IPS DF 6.9 (cell line): ENCODE measurements at regions not wholly inside any gene's neighbourhood (a gene's known extent, or its start where the extent isn't known, plus 50 kb on each side); places are given as distances from the start of the nearest gene placed in this dataset.

Source experiments
- DNase-seq: peaks from one replicate; pipeline ENCODE4 v3.0.0-alpha.2; 2013; ENCODE audit warnings: low read depth, low spot score
- H3K27ac ChIP-seq: one replicate; pipeline ENCODE4 v1.5.1; 2013; ENCODE audit warnings: low read length, control low read depth
- H3K27me3 ChIP-seq: 2 replicates; pipeline ENCODE4 v1.6.1; 2013; ENCODE audit warnings: mild to moderate bottlenecking, low read length; ENCODE audit not compliant: control insufficient read depth, insufficient read depth
- H3K36me3 ChIP-seq: 2 replicates; pipeline ENCODE4 v1.6.1; 2013; ENCODE audit warnings: low read length; ENCODE audit not compliant: control insufficient read depth, insufficient read depth
- H3K4me1 ChIP-seq: 2 replicates; pipeline ENCODE4 v1.6.1; 2013; ENCODE audit warnings: low read length; ENCODE audit not compliant: control insufficient read depth, insufficient read depth
- H3K4me3 ChIP-seq: 2 replicates; pipeline ENCODE4 v1.5.1; 2013; ENCODE audit warnings: mild to moderate bottlenecking, low read length
- H3K9me3 ChIP-seq: 2 replicates; pipeline ENCODE4 v1.6.1; 2013; ENCODE audit warnings: low read length, inconsistent platforms; ENCODE audit not compliant: control insufficient read depth, insufficient read depth
- WGBS: extraction: QIAGEN DNeasy Blood & Tissue Kit; methylation state at CpG from one replicate; pipeline ENCODE4 v1.1.7; 2013; ENCODE audit warnings: mixed read lengths, missing lambda C conversion rate; ENCODE audit not compliant: insufficient read length, insufficient coverage; 5-methylcytosine and 5-hydroxymethylcytosine counted together

DNA sequence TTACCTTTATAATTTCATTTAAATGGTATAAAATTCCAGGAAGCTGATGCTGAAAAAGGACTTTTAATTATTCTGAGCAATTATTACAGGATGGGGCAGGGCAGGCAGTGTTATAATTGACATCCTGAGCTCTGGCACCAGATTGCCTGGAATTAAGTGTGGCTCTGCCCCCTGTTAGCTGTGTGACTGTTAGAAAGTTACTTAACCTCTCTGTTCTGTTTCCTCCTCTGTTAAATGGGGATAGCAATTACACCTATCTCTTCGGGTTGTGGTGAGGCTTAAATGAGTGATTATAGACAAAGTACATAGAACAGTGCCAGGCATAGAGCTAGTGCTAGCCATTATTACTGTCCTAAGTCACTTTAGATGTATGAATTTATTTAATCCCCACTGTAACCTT lies 327.3 kb downstream of the SMAD2 start:
- Histone ChIP-seq H3K27me3 (no peaks in the 10 kb centered on the region), H3K9me3 (no peaks in the 10 kb centered on the region), H3K27ac (no peak overlapping the region), H3K4me3 (no peak overlapping the region), H3K36me3 (no peaks in the 10 kb centered on the region), H3K4me1 (no peaks in the 10 kb centered on the region)
- no CpG with 5 or more reads among the region's 1 CpG for WGBS
- no peak for DNase-seq

DNA sequence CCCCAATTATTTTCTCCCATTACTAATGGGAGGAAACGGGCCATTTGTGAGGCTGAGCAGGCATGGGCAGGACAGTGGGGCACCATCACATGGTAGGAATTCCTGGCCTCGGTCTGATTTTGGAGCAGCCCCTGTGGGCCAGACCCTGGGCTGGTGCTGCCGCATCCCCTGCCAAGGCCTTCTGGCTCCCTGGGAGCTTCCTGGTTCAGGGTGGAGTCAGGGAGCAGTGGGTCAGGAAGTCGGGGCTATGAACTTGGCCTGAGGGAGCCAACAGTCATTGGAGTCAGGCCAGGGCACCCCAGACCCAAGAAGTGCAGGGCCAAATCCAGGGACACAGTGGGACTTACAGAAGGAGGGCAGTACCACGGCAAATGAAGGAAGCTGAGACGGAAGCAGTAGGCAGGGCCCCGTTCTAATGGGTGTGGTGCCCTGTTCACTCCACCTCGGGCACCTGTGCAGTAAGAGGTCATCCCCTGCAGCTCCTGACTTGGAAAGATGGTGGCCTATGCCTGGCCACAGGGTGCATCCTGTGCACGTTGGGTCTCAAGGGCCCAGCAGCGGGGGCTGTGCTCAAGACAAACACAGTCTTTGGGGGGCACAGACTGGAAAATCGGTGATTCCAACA lies 328.1 kb downstream of the SMAD2 start:
- Histone ChIP-seq H3K27ac (no peak overlapping the region), H3K27me3 (no peaks in the 10 kb centered on the region), H3K4me3 (no peak overlapping the region), H3K4me1 (no peaks in the 10 kb centered on the region), H3K9me3 (no peaks in the 10 kb centered on the region), H3K36me3 (no peaks in the 10 kb centered on the region)
- no peak for DNase-seq
- no CpG with 5 or more reads among the region's 11 CpGs for WGBS

DNA sequence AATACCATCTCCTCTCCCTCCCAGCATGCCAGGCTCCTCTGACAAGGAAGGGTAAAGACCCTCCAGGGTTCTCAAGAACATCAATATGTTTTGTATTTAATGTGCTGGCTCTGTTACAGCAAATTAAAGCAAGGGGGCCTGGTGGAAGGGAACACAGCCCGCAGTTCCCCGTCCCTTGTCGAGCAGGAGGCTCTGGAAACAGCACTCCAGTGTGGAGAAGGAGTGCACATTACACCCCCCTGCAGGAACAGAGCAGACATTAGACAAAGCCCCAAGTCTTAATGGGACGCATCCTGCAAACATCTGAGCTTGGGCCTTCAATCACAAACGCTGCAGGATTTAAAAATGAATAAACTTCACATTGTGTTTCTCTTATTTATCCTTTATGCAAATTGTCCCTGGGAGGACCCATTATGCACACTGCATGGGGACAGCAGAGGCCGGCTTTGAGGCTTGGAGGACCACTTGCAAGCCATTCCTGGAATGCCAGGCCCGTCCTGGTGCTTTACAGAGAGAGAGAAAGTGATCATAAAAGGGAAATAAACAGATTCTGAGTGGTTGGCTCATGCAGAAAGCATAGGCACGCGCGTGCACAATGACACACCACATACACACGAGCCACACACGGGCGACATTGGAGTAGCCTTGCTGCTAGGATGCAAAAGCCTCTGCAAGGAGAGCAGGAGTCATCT lies 328.7 kb downstream of the SMAD2 start:
- no peak for DNase-seq
- no peaks in the 10 kb centered on the region for H3K36me3 ChIP-seq
- H3K4me3 ChIP-seq, result no peak overlapping the region
- H3K4me1 ChIP-seq, result no peaks in the 10 kb centered on the region
- no CpG with 5 or more reads among the region's 13 CpGs for WGBS
- H3K27ac ChIP-seq, result no peak overlapping the region
- no peaks in the 10 kb centered on the region for H3K27me3 ChIP-seq
- H3K9me3 ChIP-seq, result no peaks in the 10 kb centered on the region

DNA sequence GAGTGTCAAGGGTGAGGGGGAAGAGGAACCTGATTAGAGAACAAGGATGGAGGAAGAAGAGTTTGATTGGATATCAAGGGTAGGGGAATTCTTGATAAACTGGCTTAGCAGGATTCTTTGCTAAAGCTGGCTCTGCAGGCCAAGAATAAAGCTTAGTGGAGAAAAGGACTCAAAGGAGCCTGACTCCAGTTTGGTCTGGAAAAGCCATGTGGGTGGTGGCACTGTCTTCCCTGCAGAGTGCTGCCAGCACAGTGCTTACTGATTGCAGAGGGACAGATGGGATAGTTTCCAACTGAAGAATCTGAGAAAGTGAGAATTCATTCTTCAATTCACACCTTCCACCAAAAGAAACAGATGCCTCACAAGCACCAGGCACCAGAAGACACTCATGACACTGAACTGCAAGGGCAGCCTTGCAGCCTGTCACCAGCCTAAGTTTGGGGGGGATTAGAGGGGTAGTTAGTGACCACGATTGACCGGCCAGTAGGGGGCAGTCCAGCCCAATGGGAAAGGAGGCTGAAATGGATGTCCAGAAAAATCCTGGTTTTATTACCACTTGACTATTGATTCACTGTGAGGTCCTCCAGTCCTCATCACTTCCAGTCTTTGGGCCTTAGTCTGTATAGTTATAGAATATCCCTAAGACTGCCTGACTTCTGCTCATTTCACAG lies 334.5 kb downstream of the SMAD2 start:
- WGBS, result no CpG with 5 or more reads among the region's 2 CpGs
- H3K4me1 ChIP-seq, result peaks cover 2% of the 10 kb centered on the region
- peak; percentile 43 for DNase-seq
- no peaks in the 10 kb centered on the region for H3K9me3 ChIP-seq
- H3K4me3 ChIP-seq, result no peak overlapping the region
- no peaks in the 10 kb centered on the region for H3K27me3 ChIP-seq
- no peak overlapping the region for H3K27ac ChIP-seq
- no peaks in the 10 kb centered on the region for H3K36me3 ChIP-seq

DNA sequence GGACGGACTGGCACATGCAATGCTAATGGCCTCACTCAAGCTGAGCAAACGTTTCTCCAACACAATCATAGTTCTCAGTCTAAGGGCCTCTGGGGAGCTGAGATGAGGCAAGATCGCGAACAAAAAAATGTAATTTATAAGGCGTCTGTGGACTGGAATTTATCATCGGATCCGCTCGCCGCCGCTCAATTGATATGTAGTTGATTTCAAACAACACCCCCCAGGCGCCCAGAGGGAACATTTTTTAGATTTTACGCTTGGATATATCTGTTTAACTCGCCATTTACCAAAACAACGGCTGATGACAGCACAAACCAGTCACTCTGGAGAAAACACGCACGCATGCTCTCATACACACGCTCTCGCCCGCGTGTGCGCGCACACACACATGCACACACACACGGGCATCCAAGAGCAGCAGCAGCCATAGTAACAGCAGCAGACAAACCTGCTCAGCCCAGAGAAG lies 335.8 kb downstream of the SMAD2 start:
- Histone ChIP-seq H3K4me1 (peaks cover 2% of the 10 kb centered on the region), H3K9me3 (no peaks in the 10 kb centered on the region), H3K36me3 (no peaks in the 10 kb centered on the region), H3K27me3 (no peaks in the 10 kb centered on the region), H3K4me3 (no peak overlapping the region), H3K27ac (no peak overlapping the region)
- no peak for DNase-seq
- no CpG with 5 or more reads among the region's 23 CpGs for WGBS

DNA sequence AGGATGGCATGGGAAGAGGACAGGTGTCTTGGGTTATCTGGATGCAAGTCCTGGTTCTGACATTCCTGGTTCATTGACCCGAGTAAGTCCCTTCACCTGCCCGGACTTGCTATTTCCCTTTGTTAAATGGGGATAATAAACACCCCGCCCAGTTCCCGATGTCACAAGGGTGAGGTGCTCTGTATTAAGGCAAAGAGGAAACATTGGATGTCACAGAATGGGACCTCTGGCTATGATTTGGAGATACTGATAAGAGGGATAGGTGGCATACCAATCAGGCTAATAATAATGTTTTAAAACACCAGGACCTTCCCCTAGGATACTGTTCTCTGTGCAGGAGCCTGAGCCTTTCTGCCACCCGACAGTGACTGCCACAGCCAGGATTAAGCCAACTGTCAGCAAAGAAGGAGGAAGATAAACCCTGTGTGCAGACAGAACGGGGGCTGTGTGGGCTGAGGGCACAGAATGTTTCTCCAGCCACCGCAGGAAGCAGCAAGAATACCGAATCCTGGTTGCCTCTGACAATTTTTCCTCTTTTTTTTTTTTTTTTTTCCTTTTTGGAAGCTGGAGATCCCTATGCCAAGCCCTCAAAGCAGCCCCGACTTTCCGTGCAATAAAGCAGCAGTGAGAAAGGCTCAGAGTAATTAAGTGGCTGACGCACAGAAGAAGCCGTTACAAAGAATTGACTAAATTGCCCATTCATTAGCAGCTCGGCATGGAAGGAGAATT lies 336.6 kb downstream of the SMAD2 start:
- no peaks in the 10 kb centered on the region for H3K9me3 ChIP-seq
- no CpG with 5 or more reads among the region's 13 CpGs for WGBS
- no peak overlapping the region for H3K4me3 ChIP-seq
- no peaks in the 10 kb centered on the region for H3K36me3 ChIP-seq
- no peak overlapping the region for H3K27ac ChIP-seq
- peaks cover 2% of the 10 kb centered on the region for H3K4me1 ChIP-seq
- H3K27me3 ChIP-seq, result no peaks in the 10 kb centered on the region
- DNase-seq, result no peak

DNA sequence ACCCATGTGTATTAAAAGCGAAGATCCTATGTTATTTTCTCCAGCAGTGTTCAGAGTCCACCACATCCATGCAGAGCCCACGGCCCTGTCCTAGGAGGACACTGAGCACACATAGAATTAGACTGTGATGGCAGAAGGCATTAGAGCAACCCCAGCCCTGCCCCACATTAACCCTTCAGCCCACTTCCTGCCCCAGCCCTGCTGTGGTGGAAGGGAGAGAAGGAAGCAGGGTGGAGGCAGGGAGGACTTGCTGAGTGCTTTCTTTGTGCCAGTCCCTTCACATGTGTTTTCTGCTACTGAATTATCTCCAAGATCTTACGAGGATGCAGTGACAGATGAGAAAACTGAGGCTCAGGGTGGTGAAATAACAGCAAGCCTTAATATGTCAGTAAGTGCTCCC lies 339.0 kb downstream of the SMAD2 start:
- Histone ChIP-seq H3K27ac (no peak overlapping the region), H3K36me3 (no peaks in the 10 kb centered on the region), H3K4me1 (peaks cover 2% of the 10 kb centered on the region), H3K27me3 (no peaks in the 10 kb centered on the region), H3K4me3 (no peak overlapping the region), H3K9me3 (no peaks in the 10 kb centered on the region)
- no CpG with 5 or more reads among the region's 3 CpGs for WGBS
- no peak for DNase-seq

DNA sequence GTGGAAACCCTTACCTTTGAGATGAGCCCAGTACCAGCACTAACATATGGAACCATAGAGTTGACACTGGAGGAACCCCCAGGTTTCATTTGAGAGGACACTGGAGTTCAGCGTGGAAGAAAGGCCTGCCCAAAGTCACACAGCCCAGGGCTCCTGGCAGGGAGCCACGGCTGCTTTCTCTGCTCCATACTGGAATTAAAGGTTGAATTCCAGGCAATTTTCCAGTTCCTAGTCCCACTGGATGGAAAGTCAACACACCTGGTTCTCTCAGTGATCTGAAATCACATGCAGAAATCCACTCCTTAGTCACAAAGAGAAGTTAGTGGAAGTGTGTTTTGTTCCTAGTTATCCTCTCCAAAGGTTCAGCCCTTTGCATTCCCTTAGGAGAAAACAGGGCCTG lies 336.1 kb upstream of the SKOR2 start:
- Histone ChIP-seq H3K4me1 (0 out of 2 replicates have a peak, but pooled peaks cover 1% of the 10 kb centered on the region), H3K36me3 (no peaks in the 10 kb centered on the region), H3K4me3 (no peak overlapping the region), H3K27ac (no peak overlapping the region), H3K9me3 (no peaks in the 10 kb centered on the region), H3K27me3 (no peaks in the 10 kb centered on the region; the same call in 1 of the 2 replicates)
- no CpG with 5 or more reads among the region's 2 CpGs for WGBS
- no peak for DNase-seq

DNA sequence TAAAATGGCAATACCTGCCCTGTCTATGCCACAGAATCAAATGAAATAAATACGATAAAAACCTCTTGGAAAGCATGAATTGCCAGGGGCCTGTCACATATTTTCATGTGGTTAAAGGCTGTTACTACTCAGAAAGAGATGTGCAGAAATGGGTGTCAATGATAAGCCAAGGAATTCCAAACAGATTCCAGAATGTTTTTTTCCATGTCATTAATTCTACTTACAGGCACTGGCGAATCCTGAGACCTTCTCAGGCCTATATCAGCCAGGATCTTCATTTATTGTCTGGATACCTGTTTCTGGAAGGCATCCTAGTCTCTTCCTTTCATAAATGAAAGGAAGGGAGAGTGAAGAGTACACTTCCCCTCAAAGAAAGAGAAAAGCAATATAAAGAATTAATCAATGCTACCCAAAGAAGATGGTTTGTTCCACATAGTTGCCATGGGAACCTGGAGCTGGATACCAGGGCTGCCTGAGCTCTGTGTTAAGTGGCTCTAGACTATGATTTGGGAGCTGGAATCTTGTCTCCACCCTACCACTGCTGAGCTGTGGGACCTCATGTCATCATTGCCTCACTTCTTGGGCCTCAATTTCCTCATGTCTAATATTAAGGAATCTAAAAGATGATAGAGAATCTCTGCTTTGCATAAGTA lies 335.1 kb upstream of the SKOR2 start:
- DNase-seq, result no peak
- no peaks in the 10 kb centered on the region for H3K36me3 ChIP-seq
- no peak overlapping the region for H3K27ac ChIP-seq
- H3K27me3 ChIP-seq, result no peaks in the 10 kb centered on the region; the same call in 1 of the 2 replicates
- no CpG with 5 or more reads among the region's 2 CpGs for WGBS
- no peaks in the 10 kb centered on the region for H3K9me3 ChIP-seq
- no peak overlapping the region for H3K4me3 ChIP-seq
- H3K4me1 ChIP-seq, result 0 out of 2 replicates have a peak, but pooled peaks cover 1% of the 10 kb centered on the region

DNA sequence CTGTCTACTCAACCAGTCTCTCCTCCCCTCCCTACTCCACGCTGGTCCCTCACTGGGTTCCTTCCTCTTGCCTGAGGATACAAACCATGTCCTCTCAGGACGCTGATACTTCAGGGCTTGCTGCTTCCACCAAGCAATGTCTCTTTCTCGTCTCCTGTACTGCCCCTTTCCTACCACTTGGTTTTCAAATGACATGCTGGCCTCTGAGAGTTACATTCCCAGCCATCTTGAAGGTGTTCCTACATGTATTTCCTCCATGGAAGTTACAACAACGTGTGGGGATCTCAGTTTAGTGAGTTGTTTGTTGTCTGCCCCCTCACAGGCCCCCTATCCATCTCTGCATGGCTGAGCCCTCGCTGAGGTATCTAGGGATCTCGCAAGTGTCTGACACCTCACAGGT lies 334.5 kb upstream of the SKOR2 start:
- Histone ChIP-seq H3K9me3 (no peaks in the 10 kb centered on the region), H3K4me1 (0 out of 2 replicates have a peak, but pooled peaks cover 1% of the 10 kb centered on the region), H3K36me3 (no peaks in the 10 kb centered on the region), H3K4me3 (no peak overlapping the region), H3K27ac (no peak overlapping the region), H3K27me3 (no peaks in the 10 kb centered on the region; the same call in 1 of the 2 replicates)
- WGBS, result no CpG with 5 or more reads among the region's 6 CpGs
- no peak for DNase-seq
